ENCODE measurements at regions not wholly inside any gene's neighbourhood (a gene's known extent, or its start where the extent isn't known, plus 50 kb on each side); places are given as distances from the start of the nearest gene placed in this dataset.
"Not testable (repeated sequence)": the region's sequence is repeated elsewhere in the genome, so short reads cannot be mapped to it uniquely, and the experiment has no call there.

DNA sequence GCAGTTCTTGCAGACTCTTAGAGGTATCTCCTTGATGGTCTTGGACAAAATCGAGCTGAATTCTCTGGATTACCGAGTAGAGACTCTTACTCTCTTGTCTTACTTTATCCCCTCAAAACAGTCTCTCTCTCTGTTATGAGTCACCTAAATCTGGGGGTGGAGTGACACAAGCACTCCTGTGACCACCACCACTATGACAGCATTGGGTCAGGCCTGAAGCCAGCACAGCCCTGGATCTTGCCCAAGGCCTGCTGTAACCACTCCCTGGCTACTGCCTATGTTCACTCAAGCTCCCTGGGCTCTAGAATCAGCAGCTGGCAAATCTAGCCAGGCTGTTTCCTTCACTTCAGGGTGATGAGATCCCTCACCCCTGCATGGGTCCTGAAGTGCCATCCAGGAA lies 662.5 kb downstream of the LUZP2 start:
- DNase-seq, result no peak

DNA sequence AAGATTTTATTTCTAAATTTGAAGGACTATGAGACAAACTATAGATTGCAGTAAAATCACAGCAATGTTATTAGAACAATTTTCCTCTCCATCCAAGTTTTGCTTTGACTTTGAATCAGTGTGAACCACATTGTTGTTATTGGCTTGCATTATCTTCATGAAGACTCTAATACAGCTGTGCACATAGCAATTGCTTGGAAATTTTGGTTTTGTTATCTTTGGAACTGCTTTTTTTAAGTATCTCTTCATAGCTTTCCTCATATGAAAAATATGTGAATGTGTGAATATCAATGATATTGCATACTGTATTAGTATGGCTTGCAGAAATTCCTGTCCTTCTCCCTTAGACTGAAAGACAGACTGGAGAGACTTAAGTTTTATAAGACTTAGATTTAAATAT lies 666.6 kb downstream of the LUZP2 start:
- no peak for DNase-seq

DNA sequence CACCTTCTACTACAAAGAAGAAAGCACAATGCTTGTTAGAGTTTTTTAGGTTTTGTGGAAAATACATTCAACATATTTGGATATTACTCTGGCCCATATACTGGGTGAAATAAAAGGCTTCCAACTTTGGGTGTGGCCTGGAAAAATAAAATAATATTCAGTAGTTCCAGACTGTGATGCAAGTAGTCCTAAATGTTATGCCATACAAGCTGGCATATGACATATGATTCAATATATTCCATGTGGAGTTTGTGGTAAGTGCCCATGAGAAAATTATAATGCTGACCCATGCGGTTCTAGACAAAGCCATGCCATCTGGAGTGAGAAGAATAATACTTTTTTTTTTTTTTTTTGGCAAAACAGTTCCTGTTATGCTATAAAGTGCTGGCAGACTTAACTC lies 683.3 kb downstream of the LUZP2 start:
- DNase-seq, result no peak

DNA sequence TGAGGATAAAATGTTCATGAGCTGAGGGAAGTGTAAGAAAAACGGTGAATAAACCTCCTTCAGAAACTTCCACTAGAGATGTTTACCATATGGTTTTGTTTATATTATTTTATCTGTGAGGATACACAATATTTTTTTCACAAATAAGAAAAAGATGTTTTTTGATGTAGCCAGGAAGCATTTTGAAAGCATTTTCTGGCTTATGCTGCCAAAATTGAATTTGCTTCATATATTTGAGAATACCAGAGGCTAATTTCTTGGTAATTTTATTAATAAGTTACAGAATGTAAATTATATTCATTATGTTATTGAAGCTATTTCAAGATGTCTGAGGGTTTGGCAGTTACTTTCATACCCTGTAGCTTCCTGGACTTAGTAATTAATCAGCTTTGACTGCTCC lies 686.6 kb downstream of the LUZP2 start:
- DNase-seq, result no peak

DNA sequence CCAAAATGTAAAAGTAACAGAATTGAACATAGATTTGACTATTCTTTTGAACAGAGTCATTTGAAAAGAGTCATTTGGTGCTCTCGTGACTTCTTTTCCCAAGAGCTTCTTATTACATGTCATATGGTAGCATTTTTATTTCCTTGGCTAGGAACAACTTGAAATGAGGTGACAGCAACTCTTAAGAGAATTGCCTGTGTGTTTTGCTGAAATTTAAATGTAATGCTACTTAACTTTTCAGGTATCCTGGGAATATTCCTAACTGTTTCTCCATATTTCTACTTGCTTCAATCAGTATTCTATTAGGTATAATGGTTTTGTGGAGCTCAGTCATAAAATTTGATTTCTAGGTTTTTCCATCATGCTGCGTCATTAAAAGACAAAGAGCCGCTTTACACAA lies 700.7 kb downstream of the LUZP2 start:
- no peak for DNase-seq

DNA sequence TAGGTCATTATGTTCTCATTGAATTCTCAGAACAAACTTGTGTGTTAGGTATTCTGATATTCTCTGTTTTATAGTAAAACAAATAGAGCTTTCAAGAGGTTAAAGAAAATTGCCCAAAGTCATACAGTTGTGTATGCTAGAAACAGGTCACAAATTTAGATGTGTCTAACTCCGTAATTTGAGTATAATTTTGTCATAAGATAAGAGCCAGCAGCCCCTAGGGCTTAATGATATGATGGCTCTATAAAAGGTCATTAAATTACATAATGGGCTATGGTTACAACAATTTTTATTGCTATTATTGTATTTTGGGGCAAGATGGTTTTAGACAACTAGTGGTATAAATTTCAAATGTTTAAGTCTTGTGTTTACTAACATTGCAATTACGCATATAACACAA lies 701.9 kb downstream of the LUZP2 start:
- DNase-seq, result no peak

DNA sequence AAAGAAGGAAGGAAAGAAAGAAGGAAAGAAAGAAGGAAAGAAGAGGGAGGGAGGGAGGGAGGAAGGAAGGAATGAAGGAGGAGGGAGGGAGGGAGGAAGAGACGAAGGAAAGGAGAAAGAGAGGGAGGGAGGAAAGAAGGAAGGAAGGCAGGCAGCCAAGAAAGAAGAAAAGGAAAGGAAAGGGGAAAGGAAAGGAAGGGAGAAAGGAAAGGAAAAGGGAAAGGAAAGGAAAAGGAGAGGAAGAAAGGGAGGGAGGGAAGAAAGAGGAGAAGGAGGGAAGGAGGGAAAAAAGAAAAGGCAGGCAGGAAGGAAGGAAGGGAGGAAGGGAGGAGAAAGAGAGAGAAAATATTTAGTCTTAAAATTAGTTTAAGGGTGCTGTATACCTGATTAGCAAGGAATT lies 704.1 kb downstream of the LUZP2 start:
- DNase-seq, result no peak

DNA sequence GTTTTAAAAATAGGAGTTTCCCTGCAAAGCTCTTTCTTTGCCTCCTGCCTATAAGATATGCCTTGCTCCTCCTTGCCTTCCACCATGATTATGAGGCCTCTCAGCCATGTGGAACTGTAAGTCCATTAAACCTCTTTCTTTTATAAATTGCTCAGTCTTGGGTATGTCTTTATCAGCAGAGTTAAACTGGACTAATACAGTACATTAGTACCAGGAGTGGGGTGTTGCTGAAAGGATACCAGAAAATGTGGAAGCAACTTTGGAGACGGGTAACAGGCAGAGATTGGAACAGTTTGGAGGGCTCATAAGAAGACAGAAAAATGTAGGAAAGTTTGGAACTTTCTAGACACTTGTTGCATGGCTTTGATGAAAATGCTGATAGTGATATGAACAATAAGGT lies 709.9 kb downstream of the LUZP2 start:
- no peak for DNase-seq

DNA sequence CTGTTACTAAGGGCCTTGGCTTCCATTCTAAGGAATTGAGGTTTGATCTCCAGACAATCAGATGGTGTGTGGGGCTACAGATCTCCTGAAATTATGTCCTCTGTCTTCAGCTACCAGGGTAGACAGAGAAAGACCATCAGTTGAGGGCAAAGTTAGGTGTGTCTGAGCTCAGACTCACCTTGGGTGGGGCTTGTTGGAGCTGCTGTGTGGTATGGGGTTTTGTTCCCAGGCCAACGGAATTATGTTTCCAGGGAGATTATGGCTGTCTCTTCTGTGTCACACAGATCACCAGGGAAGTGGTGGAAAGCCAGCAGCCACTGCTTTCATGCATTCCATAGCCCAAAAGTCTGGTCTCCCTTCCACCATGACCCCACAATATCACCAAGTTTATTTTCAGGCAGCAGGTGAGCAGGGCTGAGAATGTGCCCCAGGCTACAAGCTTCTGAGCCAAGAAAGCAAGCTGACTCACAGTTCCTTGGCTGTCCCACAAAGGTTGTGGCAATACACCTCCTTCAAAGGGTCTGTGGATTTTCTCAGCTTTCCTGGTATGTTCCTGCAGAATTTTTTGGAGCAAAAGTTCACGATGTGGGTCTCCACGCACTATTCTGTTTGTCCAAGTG lies 714.9 kb downstream of the LUZP2 start:
- no peak for DNase-seq

DNA sequence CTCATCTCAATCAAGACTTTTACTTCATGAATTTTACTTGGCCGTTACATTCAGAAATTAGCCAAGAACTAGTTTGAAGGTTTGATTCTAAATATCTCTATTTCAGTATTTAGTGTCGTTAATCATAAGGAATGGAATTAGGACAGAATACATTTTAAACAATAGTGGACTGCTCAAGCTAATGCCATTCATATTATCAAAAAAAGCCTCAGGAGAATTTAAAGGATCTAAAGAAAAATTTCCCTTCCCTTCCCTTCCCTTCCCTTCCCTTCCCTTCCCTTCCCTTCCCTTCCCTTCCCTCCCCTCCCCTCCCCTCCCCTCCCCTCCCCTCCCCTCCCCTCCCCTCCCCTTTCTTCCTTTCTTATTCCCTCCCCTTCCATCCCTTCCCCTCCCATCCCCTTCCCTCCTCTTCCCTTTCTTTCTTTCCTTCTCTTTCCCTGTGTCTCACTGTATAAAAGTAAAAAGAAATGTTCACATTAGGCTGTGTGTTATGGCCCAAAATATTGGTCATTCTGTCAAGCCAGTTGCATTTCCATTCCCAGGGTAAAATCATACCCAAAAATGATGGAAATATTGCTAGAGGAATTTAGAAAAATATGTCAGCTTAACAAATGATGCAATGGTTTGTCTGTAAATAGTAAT lies 717.8 kb downstream of the LUZP2 start:
- DNase-seq, result no peak

DNA sequence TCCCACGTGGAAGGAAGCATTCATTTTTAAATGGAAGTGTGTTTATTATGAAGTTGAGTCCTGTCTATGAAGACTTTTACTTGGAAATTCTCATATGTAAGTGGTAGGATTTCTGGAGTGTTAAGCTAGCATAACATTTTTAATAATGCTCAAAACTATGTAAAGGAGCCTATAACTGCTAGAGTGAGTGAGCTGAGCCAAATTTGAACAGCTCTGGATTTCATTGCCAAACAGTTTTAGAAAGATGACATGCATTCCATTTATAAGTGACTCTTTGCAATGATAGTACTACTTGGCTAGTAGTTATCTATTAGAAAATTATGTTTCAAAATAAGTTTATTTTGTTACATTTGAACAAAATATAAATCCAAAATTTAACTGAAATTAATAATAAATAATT lies 721.2 kb downstream of the LUZP2 start:
- DNase-seq, result no peak

DNA sequence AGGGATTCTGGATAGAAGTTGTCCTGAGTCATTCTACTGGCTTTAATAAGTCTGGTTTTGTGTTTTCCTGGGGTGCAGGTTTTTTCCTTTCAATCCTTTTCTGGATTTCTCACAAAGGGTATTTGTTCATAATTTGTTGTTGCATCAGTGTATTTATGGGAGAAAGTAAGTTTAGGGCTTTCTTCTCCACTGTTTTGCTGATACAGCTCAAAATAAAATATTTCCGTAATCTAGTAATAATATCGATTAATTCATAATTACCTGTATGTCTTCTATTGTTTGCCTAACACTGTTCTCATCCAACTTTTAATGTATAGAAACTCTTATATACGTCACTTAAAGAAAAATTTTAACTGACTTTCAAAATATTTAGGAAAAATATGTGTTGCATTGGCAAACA lies 728.2 kb downstream of the LUZP2 start:
- DNase-seq, result no peak

DNA sequence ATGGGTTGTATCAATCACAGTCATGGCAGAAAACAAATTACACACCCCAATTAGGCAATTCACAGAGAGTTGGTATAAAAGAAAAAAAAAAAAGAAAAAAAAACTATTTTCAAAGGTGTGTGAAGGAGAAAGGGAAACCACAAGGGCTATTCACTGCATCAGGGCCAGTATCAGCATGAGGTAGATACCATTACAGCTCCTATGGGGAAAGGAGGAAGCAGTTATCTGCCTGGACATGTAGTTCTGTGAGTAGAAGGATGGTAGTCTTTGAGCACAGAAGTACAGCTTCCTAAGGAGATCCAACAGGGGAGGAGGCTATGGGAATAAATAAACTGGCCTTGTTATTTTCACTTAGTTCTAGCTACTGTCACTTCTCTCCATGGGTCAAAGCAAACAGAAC lies 746.1 kb downstream of the LUZP2 start:
- no peak for DNase-seq

DNA sequence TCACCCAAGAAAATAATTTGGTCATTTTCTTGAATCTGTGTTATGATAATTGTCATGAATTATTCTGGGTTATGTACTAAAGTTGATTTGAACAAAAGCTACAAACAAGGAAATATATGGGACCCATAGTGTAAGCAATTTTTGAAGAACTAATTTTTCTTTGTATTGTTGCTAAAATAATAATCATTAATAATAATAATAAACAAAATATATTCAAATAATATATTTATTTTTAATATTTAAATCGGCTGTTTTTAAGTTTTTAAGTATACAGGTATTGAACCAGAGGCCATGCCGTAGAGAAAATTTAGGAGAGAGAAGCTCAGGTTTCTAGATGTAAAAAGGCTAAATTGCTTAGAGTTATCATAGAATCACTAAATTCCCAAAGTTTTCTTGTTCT lies 747.3 kb downstream of the LUZP2 start:
- DNase-seq, result no peak

DNA sequence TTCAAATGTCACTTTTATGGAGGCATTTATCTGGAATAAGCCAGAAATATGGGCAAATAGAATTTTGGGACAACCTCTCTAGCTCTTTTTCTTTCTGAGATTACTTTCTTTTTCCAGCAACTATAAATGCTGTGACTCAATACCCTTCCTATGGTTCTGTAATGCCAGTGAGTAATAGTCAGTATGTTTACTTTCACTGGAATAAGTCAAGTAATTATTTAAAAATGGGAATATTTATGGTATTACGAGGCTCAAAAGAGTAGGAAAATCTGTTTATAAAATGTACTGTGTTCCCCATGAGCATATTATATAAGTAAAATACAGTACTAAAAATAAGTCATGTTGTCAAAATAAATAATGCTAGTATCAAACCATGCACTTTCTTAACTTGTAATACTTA lies 750.5 kb downstream of the LUZP2 start:
- no peak for DNase-seq

DNA sequence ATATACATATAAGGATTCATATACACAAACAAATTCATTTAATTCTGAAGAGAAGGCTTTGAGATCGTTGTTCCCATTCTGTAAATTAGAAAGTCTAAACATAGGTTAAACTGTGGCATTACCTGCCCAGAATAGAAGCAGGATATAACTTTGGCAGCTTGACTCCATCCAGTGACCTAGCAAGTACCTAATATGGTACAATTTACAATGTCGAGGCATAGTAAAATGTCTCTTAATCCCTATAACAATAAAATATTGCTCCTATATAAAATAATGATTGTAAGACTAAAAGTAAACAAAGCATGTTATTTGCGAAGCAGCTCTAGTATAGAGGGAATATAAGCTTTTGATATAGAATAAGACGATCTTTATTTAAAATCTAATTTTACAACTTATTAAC lies 756.0 kb downstream of the LUZP2 start:
- no peak for DNase-seq

DNA sequence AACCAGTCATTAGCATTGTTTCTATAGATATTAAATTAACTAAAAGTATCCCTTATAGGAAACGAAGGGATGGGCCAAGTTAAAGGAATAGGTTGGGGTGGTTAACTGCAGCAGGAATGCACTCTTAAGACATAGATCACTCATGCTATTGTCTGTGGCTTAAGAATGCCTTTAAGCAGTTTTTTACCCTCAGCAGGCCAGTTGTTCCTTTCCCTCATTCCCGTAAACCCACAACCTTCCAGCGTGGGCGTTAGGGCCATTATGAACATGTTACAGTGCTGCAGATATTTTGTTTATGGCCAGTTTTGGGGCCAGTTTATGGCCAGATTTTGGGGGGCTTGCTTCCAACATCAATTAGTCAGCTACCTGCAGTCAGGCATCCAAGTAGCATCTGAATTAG lies 767.0 kb downstream of the LUZP2 start:
- DNase-seq, result not testable (repeated sequence)

DNA sequence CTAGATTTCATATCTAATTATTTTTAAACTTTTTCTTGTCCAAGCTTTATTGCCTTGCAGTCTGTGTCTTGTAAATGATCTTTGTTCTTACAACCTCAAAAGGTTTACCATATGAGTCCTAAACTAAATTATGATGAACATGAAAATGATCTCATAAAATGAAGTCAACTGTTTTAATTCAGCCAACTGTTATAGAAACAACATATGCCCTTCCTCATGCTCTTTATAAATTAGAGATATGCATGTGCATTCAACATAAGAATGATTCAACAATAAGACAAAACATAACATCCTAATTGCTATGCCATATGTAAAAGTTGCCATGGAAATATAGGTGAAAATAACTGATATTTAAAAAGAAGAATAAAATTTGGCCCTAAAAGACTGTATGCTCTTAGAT lies 774.4 kb downstream of the LUZP2 start:
- DNase-seq, result no peak

DNA sequence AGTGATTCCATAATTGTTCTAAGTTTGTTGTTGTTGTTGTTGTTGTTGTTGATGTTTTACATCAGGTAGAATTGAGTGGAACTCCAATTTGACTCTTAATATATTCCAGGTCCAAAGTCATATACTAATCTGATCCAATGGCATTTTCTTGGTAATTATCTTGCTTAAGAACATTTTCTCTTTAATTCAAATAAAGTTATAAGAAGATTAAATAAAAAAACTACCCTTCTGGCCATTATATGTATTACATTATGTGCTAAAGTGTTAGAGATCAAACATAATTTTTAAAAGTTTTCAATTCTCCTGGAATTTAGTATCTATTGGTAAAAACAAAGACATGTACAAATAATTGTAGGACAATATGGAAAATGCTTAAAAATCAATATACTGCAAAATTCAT lies 775.4 kb downstream of the LUZP2 start:
- no peak for DNase-seq

DNA sequence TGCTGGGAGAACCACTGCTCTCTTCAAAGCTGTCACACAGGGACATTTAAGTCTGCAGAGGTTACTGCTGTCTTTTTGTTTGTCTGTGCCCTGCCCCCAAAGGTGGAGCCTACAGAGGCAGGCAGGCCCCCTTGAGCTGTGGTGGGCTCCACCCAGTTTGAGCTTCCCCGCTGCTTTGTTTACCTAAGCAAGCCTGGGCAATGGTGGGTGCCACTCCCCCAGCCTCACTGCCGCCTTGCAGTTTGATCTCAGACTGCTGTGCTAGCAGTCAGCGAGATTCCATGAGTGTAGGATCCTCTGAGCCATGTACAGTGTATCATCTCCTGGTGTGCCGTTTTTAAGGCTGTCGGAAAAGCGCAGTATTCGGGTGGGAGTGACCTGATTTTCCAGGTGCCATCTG lies 784.0 kb downstream of the LUZP2 start:
- not testable (repeated sequence) for DNase-seq

DNA sequence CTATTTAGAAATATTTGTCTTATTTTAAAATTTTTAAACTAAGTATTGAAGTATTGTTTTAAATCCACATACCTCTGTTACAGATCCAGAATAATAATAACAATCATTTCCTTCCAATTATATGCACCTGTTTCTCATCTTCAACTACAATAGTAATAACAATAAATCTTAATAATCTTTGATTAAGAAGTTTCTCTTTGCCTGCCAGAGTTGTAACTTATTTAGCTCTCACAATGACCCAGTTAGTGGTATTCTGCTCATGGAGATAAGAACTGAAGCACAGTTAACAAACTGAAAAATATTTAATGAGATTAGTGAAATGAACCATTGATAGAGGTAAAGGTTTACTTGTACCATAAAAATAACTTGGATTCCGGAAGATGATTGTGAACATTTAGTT lies 796.3 kb downstream of the LUZP2 start:
- DNase-seq, result no peak

DNA sequence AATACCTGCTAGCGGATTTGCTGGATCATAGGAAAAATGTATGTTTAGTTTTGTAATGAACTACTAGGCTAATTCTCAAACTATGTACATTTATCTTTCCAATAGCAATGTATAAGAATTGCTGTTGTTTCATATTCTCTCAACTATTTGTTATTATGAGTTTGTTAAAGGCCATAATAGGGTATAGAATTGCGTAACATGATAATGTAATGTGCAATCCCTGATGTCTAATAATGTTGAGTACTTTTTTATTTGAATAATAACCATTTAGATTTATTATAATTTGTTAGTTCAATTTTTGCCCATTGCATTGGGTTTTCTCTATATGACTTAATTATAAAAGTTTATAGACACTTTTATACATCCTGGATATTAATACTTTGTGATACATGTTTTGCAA lies 801.6 kb downstream of the LUZP2 start:
- DNase-seq, result no peak

DNA sequence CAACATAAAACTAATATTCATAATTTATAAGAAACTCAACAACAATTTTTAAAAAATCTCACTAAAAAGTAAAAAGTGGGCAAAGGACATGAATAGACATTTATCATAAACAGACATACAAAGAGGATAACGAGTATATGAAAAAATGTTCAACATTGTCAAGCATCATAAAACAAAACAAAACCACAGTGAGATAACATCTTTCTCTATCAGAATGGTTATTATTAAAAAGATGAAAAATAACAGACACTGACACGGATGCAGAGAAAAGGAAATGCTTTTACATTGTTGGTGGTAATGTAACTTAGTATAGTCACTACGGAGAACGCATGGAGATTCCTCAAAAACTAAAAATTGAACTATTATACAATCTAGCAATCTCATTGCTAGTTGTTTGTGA lies 813.0 kb downstream of the LUZP2 start:
- DNase-seq, result no peak

DNA sequence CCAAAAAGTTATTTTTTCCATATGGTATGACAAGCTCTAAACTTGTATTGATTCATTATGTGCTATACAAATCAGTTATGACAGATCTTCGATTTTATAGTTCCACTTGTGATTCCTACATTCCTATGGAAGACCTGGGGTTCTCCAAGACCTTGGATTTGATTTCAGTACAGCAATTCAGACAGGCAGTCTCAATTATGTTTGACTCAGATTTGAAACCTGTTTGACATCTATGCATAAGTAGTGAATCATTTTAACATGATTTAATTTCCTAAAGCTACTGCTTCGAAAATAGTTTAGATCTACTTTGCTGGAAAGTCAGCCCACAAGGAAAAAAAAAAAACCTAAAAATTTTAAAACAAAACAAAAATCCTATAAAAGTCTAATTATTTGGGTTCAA lies 820.4 kb downstream of the LUZP2 start:
- no peak for DNase-seq

DNA sequence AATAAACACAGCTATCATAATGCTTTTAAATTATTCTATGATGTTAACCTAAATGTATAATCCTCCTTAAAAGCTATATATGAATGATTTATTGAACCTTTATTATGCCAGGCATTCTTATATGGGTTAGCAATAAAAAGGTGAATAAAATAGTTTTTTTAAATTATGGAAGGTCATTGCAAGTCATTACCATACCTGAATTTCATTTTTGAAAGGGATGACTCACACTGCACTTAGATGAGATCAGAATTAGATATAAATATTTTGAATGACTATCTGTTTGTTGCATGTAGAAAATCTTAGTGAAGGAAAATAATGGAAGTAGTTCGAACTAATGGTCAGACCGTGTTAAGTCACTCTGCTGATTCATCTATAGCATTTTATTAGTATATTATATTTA lies 822.3 kb downstream of the LUZP2 start:
- DNase-seq, result no peak

Measured in activated CD4-positive, alpha-beta T cell treated with anti-CD3 and anti-CD28 coated beads, Interleukin-2, Interleukin-6, amounts not matched to agents 100 ng/mL and 50 ng/mL, durations not matched to agents 16 hours and 8 hours (primary cell).